Right atrium auricular region (tissue), 2 donors: ENCODE measurements at regions not wholly inside any gene's neighbourhood (a gene's known extent, or its start where the extent isn't known, plus 50 kb on each side); places are given as distances from the start of the nearest gene placed in this dataset.

Source experiments
- DNase-seq: peaks from one replicate; pipeline ENCODE4 v3.0.0-alpha.2; 2019; ENCODE audit warnings: low spot score
- H3K27ac ChIP-seq, 2 donors: fragments of 200-600 bp; sonication (generic); 1 replicate in 1 of 2; 2 replicates in 1 of 2; pipeline ENCODE4 v1.5.1; 2016 to 2019
- H3K27me3 ChIP-seq, 2 donors: fragments of 200-600 bp; sonication (generic); one replicate each; pipeline versions ENCODE4 v1.5.1 to v1.6.0; 2017 to 2019
- H3K36me3 ChIP-seq: fragments of 200-600 bp; sonication (generic); one replicate; pipeline ENCODE4 v1.5.1; 2016
- H3K4me1 ChIP-seq, 2 donors: fragments of 200-600 bp; sonication (generic); one replicate each; pipeline versions ENCODE4 v1.5.1 to v1.6.0; 2017 to 2019
- H3K4me3 ChIP-seq, 2 donors: fragments of 200-600 bp; sonication (generic); 1 replicate in 1 of 2; 2 replicates in 1 of 2; pipeline ENCODE4 v1.5.1; 2017 to 2019; ENCODE audit warnings: mild to moderate bottlenecking in 1 of 2, moderate library complexity in 1 of 2
- H3K9me3 ChIP-seq, 2 donors: fragments of 200-600 bp; sonication (generic); one replicate each; pipeline ENCODE4 v1.5.1; 2019
- CTCF ChIP-seq, 2 donors: fragments of 200-600 bp; sonication (generic); IDR thresholded peaks; one replicate each; pipeline ENCODE4 v1.5.1; 2019; ENCODE audit warnings: antibody characterized with exemption in 2 of 2

DNA sequence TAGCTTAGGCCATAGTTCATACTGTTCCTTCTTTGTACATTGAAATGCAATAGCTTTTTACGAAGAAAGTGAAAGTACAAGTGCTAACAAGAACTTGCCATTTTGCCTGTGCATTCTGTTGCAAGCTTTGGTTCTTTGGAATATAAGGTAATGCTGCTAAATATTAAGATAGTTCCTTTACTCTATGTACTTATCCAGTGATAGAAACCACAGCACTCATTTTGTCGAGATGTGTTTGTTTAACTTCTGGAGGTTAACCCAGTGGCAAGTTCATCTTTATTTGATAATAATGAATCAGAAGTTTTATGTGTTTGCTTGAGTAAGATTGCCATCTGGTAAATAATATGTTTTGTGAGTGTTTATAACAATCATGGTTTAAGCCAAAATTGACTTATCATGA, 373.1 kb upstream of the FANCL start:
- TF ChIP-seq CTCF (IDR thresholded peaks at IDR 0.05) = no peak
- Histone ChIP-seq H3K27me3 (no peaks in the 10 kb centered on the region), H3K9me3 (no peaks in the 10 kb centered on the region), H3K36me3 (no peaks in the 10 kb centered on the region), H3K27ac (no peak overlapping the region), H3K4me3 (no peak overlapping the region), H3K4me1 (no peaks in the 10 kb centered on the region)
- DNase-seq = no peak

DNA sequence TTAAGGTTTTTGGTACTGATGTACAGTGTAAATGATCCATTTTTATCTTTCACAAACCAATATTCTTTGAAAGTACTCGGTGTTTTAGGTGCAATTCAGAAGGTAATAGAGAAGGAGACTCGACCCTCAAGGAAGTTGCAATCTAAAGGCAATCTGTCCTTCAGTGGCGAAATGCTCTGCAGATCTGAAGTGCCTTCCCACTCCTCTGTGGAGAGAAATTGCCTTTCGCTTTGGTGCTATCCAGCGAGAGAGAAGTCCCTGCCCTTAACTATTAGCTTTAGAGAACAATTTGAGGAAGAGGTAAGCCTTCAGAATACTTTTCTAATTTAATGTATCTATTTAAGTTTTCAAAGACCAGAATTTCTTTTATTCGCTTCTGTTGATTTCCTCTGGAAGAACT, 371.8 kb upstream of the FANCL start:
- H3K9me3 ChIP-seq = no peaks in the 10 kb centered on the region
- no peaks in the 10 kb centered on the region for H3K36me3 ChIP-seq
- TF ChIP-seq CTCF (IDR thresholded peaks at IDR 0.05) = no peak
- H3K4me1 ChIP-seq = no peaks in the 10 kb centered on the region
- H3K27ac ChIP-seq = no peak overlapping the region
- H3K4me3 ChIP-seq = no peak overlapping the region
- H3K27me3 ChIP-seq = no peaks in the 10 kb centered on the region
- DNase-seq = no peak

DNA sequence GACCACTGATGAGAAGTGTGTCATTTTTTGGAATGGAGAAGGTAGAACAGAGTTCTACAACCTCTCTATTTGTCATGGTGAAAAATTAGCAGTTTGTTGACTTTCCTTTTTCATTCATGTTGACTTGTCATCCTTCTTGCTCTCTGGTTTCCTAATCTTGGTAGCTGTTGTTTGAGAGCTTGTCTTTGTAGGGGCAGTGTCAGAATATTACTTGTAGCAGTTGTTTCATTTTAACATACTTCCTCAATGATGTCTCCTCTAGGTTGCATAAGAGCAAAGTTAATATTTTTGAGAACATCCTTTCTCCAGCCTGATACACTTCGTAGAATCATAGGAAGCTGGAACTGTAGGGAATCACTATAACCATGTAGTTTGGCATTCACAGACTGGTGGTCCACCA, 368.2 kb upstream of the FANCL start:
- H3K27ac ChIP-seq = no peak overlapping the region
- no peak for DNase-seq
- no peak overlapping the region for H3K4me3 ChIP-seq
- H3K27me3 ChIP-seq = no peaks in the 10 kb centered on the region
- H3K4me1 ChIP-seq = no peaks in the 10 kb centered on the region
- TF ChIP-seq CTCF (IDR thresholded peaks at IDR 0.05) = no peak
- no peaks in the 10 kb centered on the region for H3K9me3 ChIP-seq
- no peaks in the 10 kb centered on the region for H3K36me3 ChIP-seq

DNA sequence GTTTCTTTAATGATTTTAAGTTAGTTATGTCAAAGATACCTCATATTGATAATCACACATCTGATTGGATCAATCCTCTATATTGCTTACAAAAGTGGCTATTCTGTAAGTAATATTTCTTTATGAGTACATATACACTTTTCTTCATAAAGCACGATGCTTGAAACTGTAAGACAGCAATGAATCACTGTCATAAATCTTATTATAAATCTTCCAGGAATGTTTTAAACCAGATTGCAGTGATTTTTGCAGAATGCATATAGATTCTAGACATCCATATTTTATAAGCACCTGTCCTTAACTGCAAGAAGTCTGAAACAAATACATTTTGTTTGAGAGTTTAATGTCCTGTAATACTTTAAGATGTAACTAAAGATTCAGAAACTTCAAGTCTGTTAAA, 367.0 kb upstream of the FANCL start:
- H3K27ac ChIP-seq = no peak overlapping the region
- H3K36me3 ChIP-seq = no peaks in the 10 kb centered on the region
- no peak for TF ChIP-seq CTCF (IDR thresholded peaks at IDR 0.05)
- no peak overlapping the region for H3K4me3 ChIP-seq
- no peaks in the 10 kb centered on the region for H3K4me1 ChIP-seq
- H3K27me3 ChIP-seq = no peaks in the 10 kb centered on the region
- no peaks in the 10 kb centered on the region for H3K9me3 ChIP-seq
- DNase-seq = no peak

GRCh38 chr2:58607448-58607847, 366.3 kb upstream of the FANCL start:
- DNase-seq = no peak

More at GRCh38 chr2:58607448-58607847, 366.3 kb upstream of the FANCL start:
- no peaks in the 10 kb centered on the region for H3K9me3 ChIP-seq
- no peaks in the 10 kb centered on the region for H3K4me1 ChIP-seq
- no peaks in the 10 kb centered on the region for H3K27me3 ChIP-seq
- no peak for TF ChIP-seq CTCF (IDR thresholded peaks at IDR 0.05)
- no peaks in the 10 kb centered on the region for H3K36me3 ChIP-seq
- H3K27ac ChIP-seq = no peak overlapping the region
- no peak overlapping the region for H3K4me3 ChIP-seq
